Breast epithelium (tissue), 3 donors: ENCODE measurements at regions not wholly inside any gene's neighbourhood (a gene's known extent, or its start where the extent isn't known, plus 50 kb on each side); places are given as distances from the start of the nearest gene placed in this dataset.

Experiments
- POLR2A ChIP-seq: fragments of 450-650 bp; IDR thresholded peaks from one replicate; pipeline ENCODE4 v1.6.1; 2016; ENCODE audit warnings: antibody characterized with exemption, mild to moderate bottlenecking, moderate library complexity
- TF ChIP-seq, protein P1 (sequence below), 3 donors: fragments of 450-650 bp; IDR thresholded peaks; one replicate each; pipeline ENCODE4 v1.5.1; 2016 to 2017; ENCODE audit warnings: antibody characterized with exemption in 3 of 3, mild to moderate bottlenecking in 3 of 3, moderate library complexity in 3 of 3

GRCh38 chr3:18223974-18224373 lies 201.2 kb downstream of the SATB1 start:
- no peak for TF ChIP-seq POLR2A
- TF ChIP-seq, protein P1, sequence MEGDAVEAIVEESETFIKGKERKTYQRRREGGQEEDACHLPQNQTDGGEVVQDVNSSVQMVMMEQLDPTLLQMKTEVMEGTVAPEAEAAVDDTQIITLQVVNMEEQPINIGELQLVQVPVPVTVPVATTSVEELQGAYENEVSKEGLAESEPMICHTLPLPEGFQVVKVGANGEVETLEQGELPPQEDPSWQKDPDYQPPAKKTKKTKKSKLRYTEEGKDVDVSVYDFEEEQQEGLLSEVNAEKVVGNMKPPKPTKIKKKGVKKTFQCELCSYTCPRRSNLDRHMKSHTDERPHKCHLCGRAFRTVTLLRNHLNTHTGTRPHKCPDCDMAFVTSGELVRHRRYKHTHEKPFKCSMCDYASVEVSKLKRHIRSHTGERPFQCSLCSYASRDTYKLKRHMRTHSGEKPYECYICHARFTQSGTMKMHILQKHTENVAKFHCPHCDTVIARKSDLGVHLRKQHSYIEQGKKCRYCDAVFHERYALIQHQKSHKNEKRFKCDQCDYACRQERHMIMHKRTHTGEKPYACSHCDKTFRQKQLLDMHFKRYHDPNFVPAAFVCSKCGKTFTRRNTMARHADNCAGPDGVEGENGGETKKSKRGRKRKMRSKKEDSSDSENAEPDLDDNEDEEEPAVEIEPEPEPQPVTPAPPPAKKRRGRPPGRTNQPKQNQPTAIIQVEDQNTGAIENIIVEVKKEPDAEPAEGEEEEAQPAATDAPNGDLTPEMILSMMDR (IDR thresholded peaks at IDR 0.05), result no peak
